ENCODE measurements at regions not wholly inside any gene's neighbourhood (a gene's known extent, or its start where the extent isn't known, plus 50 kb on each side); places are given as distances from the start of the nearest gene placed in this dataset.
"Not testable (repeated sequence)": the region's sequence is repeated elsewhere in the genome, so short reads cannot be mapped to it uniquely, and the experiment has no call there.

DNA sequence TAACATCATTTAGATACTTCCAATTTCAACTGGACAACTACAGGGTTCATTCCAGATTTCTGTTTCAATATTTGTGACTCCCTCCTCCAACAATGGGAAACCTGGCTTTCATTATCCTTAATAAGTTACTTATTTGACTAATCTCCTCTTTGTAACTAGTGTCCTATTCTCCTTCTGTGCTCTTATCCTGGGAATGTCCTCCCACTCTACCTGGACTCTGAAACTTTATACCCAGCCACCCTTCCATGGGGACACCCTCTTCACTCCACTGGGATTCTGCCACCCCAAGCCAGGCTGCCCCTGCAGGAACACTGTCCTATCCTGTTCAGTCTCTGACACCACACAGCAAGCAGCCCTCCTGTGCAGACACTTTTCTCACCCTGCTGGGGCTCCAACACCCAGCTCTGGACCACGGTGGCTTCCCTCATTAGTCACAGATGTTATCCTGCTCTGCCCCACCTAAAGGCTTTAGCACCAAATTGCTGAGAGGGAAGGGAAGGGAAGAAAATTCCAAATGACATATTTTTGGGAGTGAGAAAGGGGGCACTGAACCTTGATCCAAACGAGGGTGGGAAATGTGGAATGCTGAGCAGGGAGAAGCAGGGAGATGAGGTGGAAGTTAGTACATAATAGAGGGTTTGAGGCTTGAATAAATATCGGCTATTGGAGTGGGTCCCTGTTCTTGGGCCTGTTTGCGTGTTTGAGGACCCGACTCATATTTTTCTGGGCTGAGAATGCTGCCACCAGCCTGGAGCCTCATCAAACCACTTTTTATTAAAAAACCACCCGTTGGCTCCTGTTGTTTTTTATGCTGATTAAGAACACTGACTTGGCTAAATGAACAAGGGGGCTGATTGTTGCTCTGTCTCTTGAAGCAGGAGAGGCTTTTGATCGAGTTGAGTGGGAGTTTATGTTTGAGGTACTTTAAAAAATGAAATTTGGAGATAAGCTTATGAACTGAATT lies 54.0 kb upstream of the AKIRIN2 start:
- no peak for DNase-seq

DNA sequence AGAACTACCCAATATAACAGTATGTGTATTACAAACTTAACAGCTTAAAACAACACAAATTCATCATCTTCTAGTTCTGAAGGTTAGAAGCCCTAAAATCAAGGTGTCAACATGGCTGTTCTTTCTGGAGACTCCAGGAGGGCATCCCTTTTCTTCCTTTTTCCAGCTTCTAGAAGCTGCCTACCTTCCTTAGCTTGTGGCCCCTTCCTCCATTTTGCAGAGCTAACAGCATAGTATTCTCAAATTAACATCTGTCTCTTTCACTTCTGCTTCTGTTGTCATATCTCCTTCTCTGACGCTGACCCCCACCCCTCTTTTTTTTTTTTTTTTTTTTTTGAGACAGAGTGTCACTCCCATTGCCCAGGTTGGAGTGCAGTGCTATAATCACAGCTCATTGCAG lies 52.8 kb upstream of the AKIRIN2 start:
- no peak for DNase-seq

DNA sequence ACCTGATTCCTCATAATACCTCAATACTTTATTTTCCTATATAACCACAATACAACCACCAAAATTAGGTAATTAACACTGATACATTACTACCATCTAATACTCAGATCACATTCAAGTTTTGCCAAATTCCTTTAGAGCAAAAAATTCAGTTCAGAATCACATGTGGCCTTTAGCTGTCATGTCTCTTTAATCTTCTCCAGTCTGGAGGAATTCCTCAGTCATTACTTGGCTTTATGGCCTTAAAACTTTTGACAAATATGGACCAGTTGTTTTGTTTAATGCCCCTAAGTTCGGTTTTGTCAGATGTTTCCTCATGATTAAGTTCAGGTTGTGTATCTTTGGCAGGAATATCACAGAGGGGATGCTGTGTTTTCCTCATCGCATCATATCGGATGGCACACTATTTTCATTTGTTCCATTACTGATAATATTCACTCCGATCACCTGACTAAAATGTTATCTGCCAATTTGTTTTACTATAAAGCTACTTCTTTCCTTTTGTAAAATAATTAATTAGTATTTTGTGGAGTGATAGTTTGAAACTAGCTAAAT lies 51.2 kb upstream of the AKIRIN2 start:
- DNase-seq = no peak

DNA sequence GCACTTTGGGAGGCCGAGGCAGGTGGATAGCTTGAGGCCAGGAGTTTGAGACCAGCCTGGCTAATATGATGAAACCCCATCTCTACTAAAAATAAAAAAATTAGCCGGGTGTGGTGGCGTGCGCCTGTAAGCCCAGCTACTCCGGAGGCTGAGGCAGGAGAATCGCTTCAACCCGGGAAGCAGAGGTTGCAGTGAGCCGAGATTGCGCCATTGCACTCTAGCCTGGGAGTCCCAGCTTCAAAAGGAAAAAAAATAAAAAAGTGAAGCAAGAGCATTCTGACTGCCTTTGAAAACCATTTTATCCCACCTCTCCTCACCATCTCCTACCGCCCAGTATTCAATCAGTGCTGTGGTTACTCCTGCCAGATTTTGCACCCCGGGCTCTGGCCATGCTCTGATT lies 50.5 kb upstream of the AKIRIN2 start:
- not testable (repeated sequence) for DNase-seq

Measured in activated T-cell treated with anti-CD3 and anti-CD28 coated beads, Interleukin-2, amount 50 U/mL, for 48 hours (primary cell).